Pancreas (tissue), 10 donors: ENCODE measurements at regions not wholly inside any gene's neighbourhood (a gene's known extent, or its start where the extent isn't known, plus 50 kb on each side); places are given as distances from the start of the nearest gene placed in this dataset.

Experiments
- ATAC-seq, 4 donors: fragments of 200-7000 bp; cut with Tn5 transposase; one replicate each; pipeline versions ENCODE4 v1.8.0 to v1.9.1; 2020; ENCODE audit warnings: mild to moderate bottlenecking in 4 of 4, moderate library complexity in 4 of 4
- DNase-seq, 6 donors: peaks; one replicate each; pipeline ENCODE4 v3.0.0-alpha.2; 2020
- FAIRE-seq: peaks from 2 replicates; lab custom pipeline; 2012; peaks lifted over from hg19 to GRCh38; lab: Jason Lieb, UNC
- H3K27ac ChIP-seq, 4 donors: fragments of 200-600 bp; sonication (generic); 1 replicate in 3 of 4; 2 replicates in 1 of 4; pipeline versions ENCODE4 v1.5.0 to v1.8.0; 2020
- H3K27me3 ChIP-seq, 4 donors: fragments of 200-600 bp; one replicate each; pipeline ENCODE4 v1.8.0; 2021
- H3K36me3 ChIP-seq, 3 donors: fragments of 200-600 bp; sonication (generic) in 1 of 3; one replicate each; pipeline versions ENCODE4 v1.5.0 to v1.8.0; 2020 to 2021
- H3K4me1 ChIP-seq, 3 donors: fragments of 200-600 bp; one replicate each; pipeline ENCODE4 v1.8.0; 2021
- H3K4me3 ChIP-seq, 4 donors: fragments of 200-600 bp; sonication (generic) in 2 of 4; one replicate each; pipeline versions ENCODE4 v1.5.0 to v1.8.0; 2020 to 2021
- H3K9me3 ChIP-seq, 4 donors: fragments of 200-600 bp; one replicate each; pipeline ENCODE4 v1.8.0; 2021
- WGBS, 2 donors: extraction: QIAGEN DNeasy Blood & Tissue Kit; methylation state at CpG; one replicate each; pipeline ENCODE4 v1.1.7; 2013; 5-methylcytosine and 5-hydroxymethylcytosine counted together
- intact Hi-C, 3 donors: fragments of 100-400 bp; cut with DNase I; formaldehyde crosslinking; loops; one replicate each; pipeline versions ENCODE4 v1.11.1 to v1.14.2; 2022
- TF ChIP-seq, protein P1 (sequence below), 4 donors: fragments of 200-600 bp; sonication (generic) in 3 of 4; IDR thresholded peaks; one replicate each; pipeline versions ENCODE4 v1.5.0 to v1.8.0; 2021; ENCODE audit warnings: antibody characterized with exemption in 4 of 4
- donor health status: healthy with polysubstance abuse.
- donor health status: DM: no; HTN: no; CAD: no; lungs with moderate emphysema.
- donor health status: DM: no; HTN: no; CAD: no.
- donor health status: control.
- donor health status: control.
- donor health status: Bipolar disorder and iron deficiency.
- donor health status: DM: yes; HTN: yes; CAD: no.
- donor health status: DM: no; HTN: no; CAD: no.
- donor health status: DM: no; HTN: no; CAD: no.
- donor health status: DM: yes; HTN: yes; CAD: no.

DNA sequence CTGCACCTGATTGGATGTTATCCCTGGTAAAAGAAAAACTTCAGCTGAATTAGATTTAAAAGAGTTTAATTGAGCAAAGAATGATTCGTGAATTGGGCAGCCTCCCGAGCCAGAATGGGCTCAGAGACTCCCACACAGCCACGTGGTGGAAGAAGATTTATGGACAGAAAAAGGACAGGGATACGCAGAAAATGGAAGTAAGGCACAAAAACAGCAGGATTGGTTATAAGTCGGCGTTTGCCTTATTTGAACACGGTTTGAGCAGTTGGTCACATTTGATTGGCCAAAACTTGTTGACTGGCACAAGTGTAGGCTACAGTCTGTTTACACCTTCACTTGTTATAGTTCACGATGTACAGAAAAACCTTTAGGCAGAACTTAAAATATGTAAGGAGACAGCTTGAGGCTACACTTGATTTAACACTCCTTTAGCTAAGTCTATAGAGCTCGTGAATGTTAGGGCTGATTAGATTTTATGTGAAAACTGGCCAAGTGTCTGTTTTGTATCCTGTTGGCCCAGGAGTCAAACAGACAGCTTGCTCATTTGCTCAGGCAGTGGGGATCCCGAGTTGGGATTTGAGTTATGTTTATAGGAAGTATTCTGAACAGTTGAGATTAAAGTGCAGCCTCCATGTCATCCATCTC, 119.5 kb upstream of the SHISA6 start:
- H3K36me3 ChIP-seq: no peaks in the 10 kb centered on the region
- ATAC-seq (no peak), DNase-seq (no peak)

DNA sequence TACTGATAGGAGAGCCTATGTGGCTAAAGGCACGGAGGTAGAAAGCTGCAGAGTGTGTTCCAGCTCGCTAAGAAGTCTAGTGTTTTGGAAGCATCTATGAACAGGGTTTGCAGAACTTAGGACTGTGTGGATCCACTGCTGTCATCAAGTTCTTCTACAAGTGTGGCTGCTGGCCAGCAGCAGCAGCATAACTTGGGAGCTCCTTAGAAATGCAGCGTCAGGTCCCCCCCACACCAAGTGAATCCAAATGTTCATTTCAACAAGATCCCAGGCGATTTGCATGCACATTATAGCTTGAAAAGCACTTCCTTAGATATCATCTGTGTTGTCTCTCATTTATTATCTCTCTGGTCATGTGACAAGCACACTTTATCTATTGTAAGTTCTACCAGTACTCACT, 131.9 kb upstream of the SHISA6 start:
- Histone ChIP-seq H3K4me1 (no peaks in the 10 kb centered on the region), H3K27ac (no peak overlapping the region), H3K27me3 (no peaks in the 10 kb centered on the region), H3K4me3 (no peak overlapping the region), H3K36me3 (no peaks in the 10 kb centered on the region), H3K9me3 (no peaks in the 10 kb centered on the region)
- DNase-seq: no peak
- 54 to 69% methylated on average over 4 of the region's 4 CpGs for WGBS, 2 donors
- no peak for ATAC-seq
- FAIRE-seq: no peak
- intact Hi-C loops: no loop called here
- TF ChIP-seq, protein P1, sequence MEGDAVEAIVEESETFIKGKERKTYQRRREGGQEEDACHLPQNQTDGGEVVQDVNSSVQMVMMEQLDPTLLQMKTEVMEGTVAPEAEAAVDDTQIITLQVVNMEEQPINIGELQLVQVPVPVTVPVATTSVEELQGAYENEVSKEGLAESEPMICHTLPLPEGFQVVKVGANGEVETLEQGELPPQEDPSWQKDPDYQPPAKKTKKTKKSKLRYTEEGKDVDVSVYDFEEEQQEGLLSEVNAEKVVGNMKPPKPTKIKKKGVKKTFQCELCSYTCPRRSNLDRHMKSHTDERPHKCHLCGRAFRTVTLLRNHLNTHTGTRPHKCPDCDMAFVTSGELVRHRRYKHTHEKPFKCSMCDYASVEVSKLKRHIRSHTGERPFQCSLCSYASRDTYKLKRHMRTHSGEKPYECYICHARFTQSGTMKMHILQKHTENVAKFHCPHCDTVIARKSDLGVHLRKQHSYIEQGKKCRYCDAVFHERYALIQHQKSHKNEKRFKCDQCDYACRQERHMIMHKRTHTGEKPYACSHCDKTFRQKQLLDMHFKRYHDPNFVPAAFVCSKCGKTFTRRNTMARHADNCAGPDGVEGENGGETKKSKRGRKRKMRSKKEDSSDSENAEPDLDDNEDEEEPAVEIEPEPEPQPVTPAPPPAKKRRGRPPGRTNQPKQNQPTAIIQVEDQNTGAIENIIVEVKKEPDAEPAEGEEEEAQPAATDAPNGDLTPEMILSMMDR (IDR thresholded peaks at IDR 0.05): no peak

More for the DNA sequence above, 119.5 kb upstream of the SHISA6 start:
- WGBS, 2 donors: 43 to 60% methylated on average over 10 of the region's 10 CpGs
- H3K27me3 ChIP-seq: no peaks in the 10 kb centered on the region
- intact Hi-C loops: no loop called here
- no peak overlapping the region for H3K4me3 ChIP-seq
- H3K9me3 ChIP-seq: no peaks in the 10 kb centered on the region
- FAIRE-seq: no peak
- TF ChIP-seq, protein P1 (IDR thresholded peaks at IDR 0.05): no peak
- no peaks in the 10 kb centered on the region for H3K4me1 ChIP-seq
- H3K27ac ChIP-seq: no peak overlapping the region

DNA sequence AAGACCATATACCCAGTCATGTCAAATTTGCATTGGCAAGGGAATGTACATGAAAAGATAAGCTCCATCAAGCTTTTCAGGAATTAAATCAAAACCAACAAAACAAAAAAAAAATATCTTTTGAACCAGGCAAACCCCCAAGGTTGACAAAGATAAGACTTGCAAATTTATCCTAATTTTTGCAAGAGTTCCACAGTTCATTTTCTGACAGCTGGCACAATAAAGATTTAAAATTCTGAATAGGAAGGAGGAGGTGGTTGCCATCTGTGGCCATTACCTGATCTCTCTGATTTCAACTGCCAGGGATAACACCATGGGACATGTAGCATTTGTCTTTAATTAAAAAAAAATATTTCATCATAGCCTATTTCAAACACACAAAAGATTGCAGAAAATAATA, 135.9 kb upstream of the SHISA6 start:
- no peaks in the 10 kb centered on the region for H3K27me3 ChIP-seq
- intact Hi-C loops: no loop called here
- H3K4me1 ChIP-seq: no peaks in the 10 kb centered on the region
- no peak overlapping the region for H3K4me3 ChIP-seq
- no peaks in the 10 kb centered on the region for H3K9me3 ChIP-seq
- H3K27ac ChIP-seq: no peak overlapping the region
- ATAC-seq: no peak
- TF ChIP-seq, protein P1 (IDR thresholded peaks at IDR 0.05): no peak
- no peak for DNase-seq
- no peak for FAIRE-seq
- H3K36me3 ChIP-seq: no peaks in the 10 kb centered on the region

DNA sequence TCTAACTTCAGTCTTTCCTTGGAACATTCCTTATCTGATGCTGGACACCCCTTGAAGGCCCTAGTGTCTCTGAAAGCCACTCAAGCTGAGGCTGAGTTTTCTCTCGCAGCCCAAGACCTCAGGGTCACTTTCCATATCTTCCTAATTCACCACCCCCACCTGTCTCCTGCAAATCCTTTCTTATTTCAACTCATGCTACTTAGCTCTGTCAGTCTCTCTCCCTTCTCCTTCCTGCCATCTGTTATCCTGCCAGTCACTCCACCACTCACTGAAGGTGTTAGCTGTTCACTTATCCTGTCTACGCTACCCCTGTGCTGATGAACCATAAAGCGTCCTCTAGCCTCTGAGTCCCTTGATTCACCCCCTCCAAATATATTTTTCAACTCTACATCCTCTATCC, 143.9 kb upstream of the SHISA6 start:
- DNase-seq (no peak), ATAC-seq (no peak), FAIRE-seq (no peak)
- TF ChIP-seq, protein P1 (IDR thresholded peaks at IDR 0.05): no peak
- intact Hi-C loops: no loop called here
- 60 to 66% methylated on average over 3 of the region's 3 CpGs for WGBS, 2 donors
- Histone ChIP-seq H3K4me1 (no peaks in the 10 kb centered on the region), H3K9me3 (no peaks in the 10 kb centered on the region), H3K27me3 (no peaks in the 10 kb centered on the region), H3K36me3 (no peaks in the 10 kb centered on the region), H3K4me3 (no peak overlapping the region), H3K27ac (no peak overlapping the region)

DNA sequence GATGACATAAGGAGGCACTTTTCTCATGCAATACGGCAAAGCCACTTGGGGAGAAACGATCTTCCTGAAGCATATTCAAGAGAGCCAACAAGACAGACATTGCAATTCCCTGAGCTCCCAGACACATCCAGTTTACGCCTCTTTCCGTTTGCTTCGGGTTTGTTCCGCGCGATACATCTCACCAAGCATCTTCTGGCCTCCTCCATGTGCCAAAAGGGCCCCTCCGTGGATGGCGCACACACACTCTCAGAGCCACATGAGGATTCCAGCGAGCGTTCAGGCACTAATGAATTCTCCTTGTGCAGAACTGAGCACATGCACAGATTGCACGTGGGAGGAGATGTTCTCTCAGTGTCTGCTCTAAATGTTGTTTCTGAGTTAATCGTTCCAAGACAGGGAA, 146.7 kb upstream of the SHISA6 start:
- no peak for FAIRE-seq
- intact Hi-C loops: no loop called here
- Histone ChIP-seq H3K36me3 (no peaks in the 10 kb centered on the region), H3K9me3 (no peaks in the 10 kb centered on the region), H3K4me3 (no peak overlapping the region), H3K4me1 (no peaks in the 10 kb centered on the region), H3K27ac (no peak overlapping the region), H3K27me3 (no peaks in the 10 kb centered on the region)
- 75 to 88% methylated on average over 14 of the region's 14 CpGs for WGBS, 2 donors
- DNase-seq: no peak
- no peak for ATAC-seq
- TF ChIP-seq, protein P1 (IDR thresholded peaks at IDR 0.05): no peak
